Endothelial cell of umbilical vein (primary cell): ENCODE measurements at regions not wholly inside any gene's neighbourhood (a gene's known extent, or its start where the extent isn't known, plus 50 kb on each side); places are given as distances from the start of the nearest gene placed in this dataset.

Source experiments
- CTCF ChIP-seq, 2 donors: IDR thresholded peaks; 1 replicate in 1 of 2; 2 replicates in 1 of 2; pipeline ENCODE4 v1.5.1; 2011; ENCODE audit warnings: low read length in 2 of 2, mild to moderate bottlenecking in 2 of 2, moderate library complexity in 2 of 2, control low read depth in 1 of 2, inconsistent platforms in 1 of 2, low read depth in 1 of 2; ENCODE audit not compliant: insufficient read depth in 1 of 2; ENCODE audit errors: extremely low read depth in 1 of 2
- EZH2 ChIP-seq: IDR thresholded peaks from 2 replicates; pipeline ENCODE4 v1.6.1; 2012; ENCODE audit warnings: borderline replicate concordance, low read depth, mild to moderate bottlenecking, moderate library complexity, low read length, inconsistent platforms; ENCODE audit not compliant: severe bottlenecking
- FOS ChIP-seq: IDR thresholded peaks from 2 replicates; pipeline ENCODE4 v1.6.1; 2011; ENCODE audit warnings: mild to moderate bottlenecking, low read length, moderate library complexity, borderline replicate concordance; ENCODE audit not compliant: insufficient read depth
- GATA2 ChIP-seq: IDR thresholded peaks from 2 replicates; pipeline ENCODE4 v1.7.0; 2011; ENCODE audit warnings: low read depth, mild to moderate bottlenecking, moderate library complexity, mixed read lengths, low read length; ENCODE audit not compliant: insufficient read length, insufficient read depth
- POLR2A ChIP-seq: IDR thresholded peaks from 2 replicates; pipeline ENCODE4 v1.6.1; 2012; ENCODE audit warnings: low read depth, mild to moderate bottlenecking, control low read depth, low read length

- TF ChIP-seq FOS (no peak), CTCF (IDR thresholded peaks at IDR 0.05; ENCODE audit: extremely low read depth in 1 of 2, insufficient read depth in 1 of 2, low read depth in 1 of 2, low read length in 2 of 2) (no peak), EZH2 (no peak), GATA2 (no peak), POLR2A (no peak)
Observed at GRCh38 chr7:109284943-109285342, 715.3 kb downstream of the DNAJB9 start.
